Smooth muscle cell (in vitro differentiated cells): ENCODE measurements at regions not wholly inside any gene's neighbourhood (a gene's known extent, or its start where the extent isn't known, plus 50 kb on each side); places are given as distances from the start of the nearest gene placed in this dataset.

Experiments
- DNase-seq: peaks from one replicate; lab custom pipeline; 2025; ENCODE audit not compliant: unreplicated experiment; lab: John Stamatoyannopoulos, UW
- H2AFZ ChIP-seq: fragments of 200-600 bp; sonication (generic); 2 replicates; pipeline ENCODE4 v1.6.0; 2016; ENCODE audit warnings: antibody characterized with exemption, low read depth, mild to moderate bottlenecking
- H3F3A ChIP-seq: fragments of 200-600 bp; sonication (generic); 2 replicates; pipeline ENCODE4 v1.6.0; 2017; ENCODE audit warnings: antibody characterized with exemption, low read depth
- H3K27ac ChIP-seq: fragments of 200-600 bp; sonication (generic); 2 replicates; pipeline ENCODE4 v1.5.1; 2016; ENCODE audit warnings: low read depth, mild to moderate bottlenecking
- H3K27me3 ChIP-seq: fragments of 200-600 bp; sonication (generic); 2 replicates; pipeline ENCODE4 v1.6.1; 2016; ENCODE audit warnings: low read depth, mild to moderate bottlenecking
- H3K36me3 ChIP-seq: fragments of 200-600 bp; sonication (generic); 2 replicates; pipeline ENCODE4 v1.5.1; 2016; ENCODE audit warnings: low read depth
- H3K4me1 ChIP-seq: fragments of 200-600 bp; sonication (generic); 2 replicates; pipeline ENCODE4 v1.5.1; 2016; ENCODE audit warnings: low read depth
- H3K4me2 ChIP-seq: fragments of 200-600 bp; sonication (generic); 2 replicates; pipeline ENCODE4 v1.6.0; 2016; ENCODE audit warnings: mild to moderate bottlenecking
- H3K4me3 ChIP-seq: fragments of 200-600 bp; sonication (generic); 2 replicates; pipeline ENCODE4 v1.5.1; 2016; ENCODE audit warnings: mild to moderate bottlenecking
- H3K79me2 ChIP-seq: fragments of 200-600 bp; sonication (generic); 2 replicates; pipeline ENCODE4 v1.6.0; 2016; ENCODE audit warnings: low read depth, mild to moderate bottlenecking
- H3K9ac ChIP-seq: fragments of 200-600 bp; sonication (generic); 2 replicates; pipeline ENCODE4 v1.6.0; 2016; ENCODE audit warnings: low read depth
- H3K9me3 ChIP-seq: fragments of 200-600 bp; sonication (generic); replicated peaks from 2 replicates; pipeline ENCODE4 v1.5.1; 2016; ENCODE audit warnings: low read depth
- H4K20me1 ChIP-seq: fragments of 200-600 bp; sonication (generic); 2 replicates; pipeline ENCODE4 v1.6.0; 2016; ENCODE audit warnings: low read depth
- WGBS: methylation state at CpG from one replicate; pipeline ENCODE4 v1.1.7; 2016; ENCODE audit warnings: low lambda C conversion rate; 5-methylcytosine and 5-hydroxymethylcytosine counted together
- TF ChIP-seq, protein P1 (sequence below): fragments of 200-600 bp; sonication (generic); IDR thresholded peaks from 2 replicates; pipeline ENCODE4 v1.5.1; 2017; ENCODE audit warnings: borderline replicate concordance, mild to moderate bottlenecking, antibody characterized with exemption; ENCODE audit not compliant: insufficient read depth, poor library complexity, severe bottlenecking

DNA sequence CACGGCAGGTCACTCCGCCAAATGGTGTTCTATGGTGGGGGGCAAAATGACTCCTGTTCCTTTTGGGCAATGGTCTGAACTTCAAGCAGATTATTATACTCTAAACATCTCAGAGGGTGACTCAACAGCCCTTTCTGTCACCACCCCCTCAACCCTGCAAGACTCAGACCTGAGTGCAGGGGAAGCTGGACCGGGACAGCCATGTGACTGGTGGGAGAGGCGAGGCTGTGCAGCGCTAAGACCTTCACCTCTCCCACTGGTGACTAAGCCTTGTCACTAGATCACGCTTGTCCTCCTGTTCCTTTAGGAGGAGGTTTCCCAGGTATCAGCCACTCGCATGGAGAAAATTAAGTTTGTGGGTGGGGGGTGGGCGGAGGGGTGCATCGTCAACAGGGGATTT, 67.1 kb upstream of the CCND2 start:
- WGBS, result 68% methylated on average over 9 of the region's 9 CpGs
- Histone ChIP-seq H3K4me1 (peaks cover 8% of the 10 kb centered on the region), H3K79me2 (no peaks in the 10 kb centered on the region), H3K4me3 (no peak overlapping the region), H2AFZ (no peak overlapping the region), H3K9ac (no peak overlapping the region), H3K36me3 (no peaks in the 10 kb centered on the region), H3K27ac (no peak overlapping the region), H3K4me2 (no peak overlapping the region), H3K9me3 (no peaks in the 10 kb centered on the region), H3K27me3 (peaks cover 33% of the 10 kb centered on the region), H3F3A (no peaks in the 10 kb centered on the region), H4K20me1 (no peaks in the 10 kb centered on the region)
- TF ChIP-seq, protein P1, sequence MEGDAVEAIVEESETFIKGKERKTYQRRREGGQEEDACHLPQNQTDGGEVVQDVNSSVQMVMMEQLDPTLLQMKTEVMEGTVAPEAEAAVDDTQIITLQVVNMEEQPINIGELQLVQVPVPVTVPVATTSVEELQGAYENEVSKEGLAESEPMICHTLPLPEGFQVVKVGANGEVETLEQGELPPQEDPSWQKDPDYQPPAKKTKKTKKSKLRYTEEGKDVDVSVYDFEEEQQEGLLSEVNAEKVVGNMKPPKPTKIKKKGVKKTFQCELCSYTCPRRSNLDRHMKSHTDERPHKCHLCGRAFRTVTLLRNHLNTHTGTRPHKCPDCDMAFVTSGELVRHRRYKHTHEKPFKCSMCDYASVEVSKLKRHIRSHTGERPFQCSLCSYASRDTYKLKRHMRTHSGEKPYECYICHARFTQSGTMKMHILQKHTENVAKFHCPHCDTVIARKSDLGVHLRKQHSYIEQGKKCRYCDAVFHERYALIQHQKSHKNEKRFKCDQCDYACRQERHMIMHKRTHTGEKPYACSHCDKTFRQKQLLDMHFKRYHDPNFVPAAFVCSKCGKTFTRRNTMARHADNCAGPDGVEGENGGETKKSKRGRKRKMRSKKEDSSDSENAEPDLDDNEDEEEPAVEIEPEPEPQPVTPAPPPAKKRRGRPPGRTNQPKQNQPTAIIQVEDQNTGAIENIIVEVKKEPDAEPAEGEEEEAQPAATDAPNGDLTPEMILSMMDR, result no peak
- DNase-seq, result no peak

DNA sequence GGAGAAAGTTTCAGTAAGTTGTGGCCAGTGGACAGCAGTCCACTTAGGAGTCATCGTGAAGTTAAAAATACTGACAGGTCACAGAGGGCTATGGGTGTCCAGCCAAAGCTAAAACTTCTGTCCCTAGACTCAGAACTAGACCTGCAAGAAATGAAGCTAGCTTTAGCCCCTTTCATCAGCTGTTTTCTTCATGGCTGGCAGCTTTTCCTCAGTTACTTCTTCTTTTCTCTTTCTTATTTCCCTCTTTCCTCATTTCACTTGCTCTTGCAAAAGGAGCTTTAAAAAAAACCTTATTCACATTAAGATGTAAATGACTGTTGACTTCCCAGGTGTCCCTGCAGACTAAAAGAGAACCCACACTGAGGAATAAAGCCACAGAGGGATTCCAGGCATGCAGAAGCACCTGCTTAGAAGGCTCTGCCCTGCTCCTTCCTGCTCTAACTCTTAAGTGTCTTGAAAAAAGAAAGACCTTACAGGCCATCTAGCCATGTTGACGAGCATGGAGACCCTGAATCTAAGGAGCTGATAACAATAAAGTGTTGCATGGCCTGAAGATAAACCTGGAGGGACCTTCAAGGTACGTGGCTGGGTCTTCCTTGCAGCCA, 69.7 kb upstream of the CCND2 start:
- Histone ChIP-seq H2AFZ (no peak overlapping the region), H3K9me3 (no peaks in the 10 kb centered on the region), H3K4me1 (peaks cover 8% of the 10 kb centered on the region), H3K36me3 (no peaks in the 10 kb centered on the region), H3K27me3 (peaks cover 26% of the 10 kb centered on the region), H4K20me1 (no peaks in the 10 kb centered on the region), H3K79me2 (no peaks in the 10 kb centered on the region), H3K4me2 (no peak overlapping the region), H3F3A (no peaks in the 10 kb centered on the region), H3K27ac (no peak overlapping the region), H3K9ac (no peak overlapping the region), H3K4me3 (no peak overlapping the region)
- TF ChIP-seq, protein P1, result no peak
- no peak for DNase-seq
- WGBS, result 36% methylated on average over 3 of the region's 3 CpGs

DNA sequence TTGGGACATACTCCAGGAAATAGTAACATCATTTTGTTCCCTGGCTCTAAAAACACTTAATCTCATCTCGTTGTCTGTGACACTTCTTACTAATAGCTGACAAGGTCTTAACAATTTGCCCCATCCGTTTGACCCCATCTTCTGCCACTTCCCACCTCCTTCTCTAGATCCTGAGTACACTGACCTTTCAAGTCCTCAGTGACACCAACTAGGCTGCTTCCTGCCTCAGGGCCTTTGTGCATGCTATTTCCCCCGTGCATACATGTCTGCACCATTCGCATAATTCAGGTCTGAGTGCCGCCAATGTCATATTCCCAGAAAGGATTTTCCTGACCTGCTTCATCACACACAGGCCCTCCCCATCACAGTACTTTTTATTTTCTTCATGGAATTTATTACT, 70.6 kb upstream of the CCND2 start:
- Histone ChIP-seq H3K4me1 (peaks cover 8% of the 10 kb centered on the region), H3K4me2 (no peak overlapping the region), H3K9ac (no peak overlapping the region), H3K9me3 (no peaks in the 10 kb centered on the region), H3K36me3 (no peaks in the 10 kb centered on the region), H2AFZ (no peak overlapping the region), H3F3A (no peaks in the 10 kb centered on the region), H3K27me3 (peaks cover 26% of the 10 kb centered on the region), H3K4me3 (no peak overlapping the region), H3K27ac (no peak overlapping the region), H4K20me1 (no peaks in the 10 kb centered on the region), H3K79me2 (no peaks in the 10 kb centered on the region)
- TF ChIP-seq, protein P1, result no peak
- DNase-seq, result no peak
- 84% methylated on average over 5 of the region's 5 CpGs for WGBS

DNA sequence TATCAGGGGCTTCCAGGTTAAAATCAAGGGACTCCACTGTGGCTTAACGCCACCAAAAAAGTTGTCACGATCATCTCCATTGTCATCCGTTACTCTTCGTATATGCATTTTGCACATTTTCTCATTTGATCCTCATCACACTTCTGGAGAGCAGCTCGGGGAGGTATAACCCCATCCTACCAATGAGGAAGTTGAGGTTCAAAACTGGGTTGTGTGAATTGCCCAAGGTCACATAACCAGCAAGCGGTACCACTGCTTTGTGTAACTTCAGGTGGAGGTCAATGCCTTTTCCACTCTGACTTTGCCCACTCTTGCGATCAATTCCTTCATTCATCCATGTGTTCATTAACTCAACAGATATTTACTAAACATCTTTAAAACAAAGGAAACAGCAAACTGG, 71.1 kb upstream of the CCND2 start:
- 84% methylated on average over 7 of the region's 7 CpGs for WGBS
- H3K27ac ChIP-seq, result no peak overlapping the region
- peaks cover 26% of the 10 kb centered on the region for H3K27me3 ChIP-seq
- peaks cover 8% of the 10 kb centered on the region for H3K4me1 ChIP-seq
- H4K20me1 ChIP-seq, result no peaks in the 10 kb centered on the region
- H3K4me3 ChIP-seq, result no peak overlapping the region
- no peaks in the 10 kb centered on the region for H3K79me2 ChIP-seq
- no peak overlapping the region for H3K9ac ChIP-seq
- no peak overlapping the region for H2AFZ ChIP-seq
- TF ChIP-seq, protein P1, result no peak
- H3F3A ChIP-seq, result no peaks in the 10 kb centered on the region
- DNase-seq, result no peak
- no peaks in the 10 kb centered on the region for H3K9me3 ChIP-seq
- no peak overlapping the region for H3K4me2 ChIP-seq
- H3K36me3 ChIP-seq, result no peaks in the 10 kb centered on the region
